ENCODE measurements at regions not wholly inside any gene's neighbourhood (a gene's known extent, or its start where the extent isn't known, plus 50 kb on each side); places are given as distances from the start of the nearest gene placed in this dataset.

DNA sequence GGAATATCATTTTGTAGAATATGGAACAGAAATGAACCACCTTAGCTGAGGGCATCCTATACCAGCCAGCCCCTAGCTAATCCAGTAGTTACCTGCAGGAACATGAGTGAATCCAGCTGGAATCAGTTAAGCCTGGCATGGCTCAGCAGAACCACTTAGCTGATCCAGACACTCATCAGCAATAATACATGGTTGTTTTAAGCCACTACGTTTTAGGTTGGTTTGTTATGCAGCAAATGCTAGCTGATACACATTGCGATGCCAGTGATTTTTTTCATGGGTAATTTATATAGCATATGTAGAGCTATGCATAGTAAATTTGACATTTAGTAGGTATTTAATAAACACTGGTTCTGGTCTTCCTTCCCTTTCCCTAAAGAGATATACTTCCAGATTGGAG is 201.9 kb upstream of the JAG1 start:
- Histone ChIP-seq H3K9me2 (replicated peaks; ENCODE audit: low read depth, low read length) (no peaks in the 10 kb centered on the region), H3K9me3 (ENCODE audit: insufficient read depth, low read depth, low read length) (no peaks in the 10 kb centered on the region), H3K4me3 (ENCODE audit: low read length, poor library complexity, severe bottlenecking) (no peak overlapping the region), H3K79me2 (ENCODE audit: insufficient read depth, low read length) (no peaks in the 10 kb centered on the region), H2AFZ (ENCODE audit: low read length) (no peak overlapping the region), H3K9ac (ENCODE audit: low read depth, low read length, poor library complexity, severe bottlenecking) (no peak overlapping the region), H3F3A (ENCODE audit: low read depth) (no peaks in the 10 kb centered on the region), H3K36me3 (ENCODE audit: insufficient read depth, low read length) (no peaks in the 10 kb centered on the region), H3K27me3 (ENCODE audit: insufficient read depth, low read length, poor library complexity, severe bottlenecking) (no peaks in the 10 kb centered on the region), H3K4me2 (ENCODE audit: low read depth, low read length, poor library complexity, severe bottlenecking) (no peak overlapping the region), H4K20me1 (ENCODE audit: insufficient read depth, low read length, poor library complexity, severe bottlenecking) (no peaks in the 10 kb centered on the region), H3K4me1 (ENCODE audit: insufficient read depth, low read length, poor library complexity, severe bottlenecking) (no peaks in the 10 kb centered on the region)
- TF ChIP-seq, protein P1, sequence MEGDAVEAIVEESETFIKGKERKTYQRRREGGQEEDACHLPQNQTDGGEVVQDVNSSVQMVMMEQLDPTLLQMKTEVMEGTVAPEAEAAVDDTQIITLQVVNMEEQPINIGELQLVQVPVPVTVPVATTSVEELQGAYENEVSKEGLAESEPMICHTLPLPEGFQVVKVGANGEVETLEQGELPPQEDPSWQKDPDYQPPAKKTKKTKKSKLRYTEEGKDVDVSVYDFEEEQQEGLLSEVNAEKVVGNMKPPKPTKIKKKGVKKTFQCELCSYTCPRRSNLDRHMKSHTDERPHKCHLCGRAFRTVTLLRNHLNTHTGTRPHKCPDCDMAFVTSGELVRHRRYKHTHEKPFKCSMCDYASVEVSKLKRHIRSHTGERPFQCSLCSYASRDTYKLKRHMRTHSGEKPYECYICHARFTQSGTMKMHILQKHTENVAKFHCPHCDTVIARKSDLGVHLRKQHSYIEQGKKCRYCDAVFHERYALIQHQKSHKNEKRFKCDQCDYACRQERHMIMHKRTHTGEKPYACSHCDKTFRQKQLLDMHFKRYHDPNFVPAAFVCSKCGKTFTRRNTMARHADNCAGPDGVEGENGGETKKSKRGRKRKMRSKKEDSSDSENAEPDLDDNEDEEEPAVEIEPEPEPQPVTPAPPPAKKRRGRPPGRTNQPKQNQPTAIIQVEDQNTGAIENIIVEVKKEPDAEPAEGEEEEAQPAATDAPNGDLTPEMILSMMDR (conservative IDR thresholded peaks at IDR 0.05; ENCODE audit: low read length): no peak
- no peak for TF ChIP-seq EZH2phosphoT487 (IDR thresholded peaks at IDR 0.05; ENCODE audit: borderline replicate concordance)

DNA sequence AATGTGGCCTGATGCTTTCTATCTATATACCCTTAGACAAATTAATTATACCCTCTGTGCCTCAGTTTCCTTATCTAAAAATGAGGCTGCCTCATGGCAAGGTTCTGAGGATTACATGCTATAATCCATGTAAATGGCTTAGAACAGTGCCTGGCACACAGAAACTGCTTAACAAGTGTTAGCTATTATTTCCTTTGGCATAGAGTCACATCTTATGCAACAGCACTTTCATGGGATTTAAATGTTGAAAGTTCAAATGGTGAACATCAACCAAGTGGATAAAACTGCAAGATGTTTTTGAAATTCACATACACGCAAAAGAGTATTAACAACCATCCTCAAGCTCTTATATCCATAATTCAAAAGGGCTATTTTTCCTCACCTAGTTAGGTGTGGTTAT is 202.8 kb upstream of the JAG1 start:
- TF ChIP-seq, protein P1 (conservative IDR thresholded peaks at IDR 0.05; ENCODE audit: low read length): no peak
- no peak for TF ChIP-seq EZH2phosphoT487 (IDR thresholded peaks at IDR 0.05; ENCODE audit: borderline replicate concordance)
- H3K4me1 ChIP-seq (ENCODE audit: insufficient read depth, low read length, poor library complexity, severe bottlenecking): no peaks in the 10 kb centered on the region
- no peaks in the 10 kb centered on the region for H3K9me2 ChIP-seq (replicated peaks; ENCODE audit: low read depth, low read length)
- H4K20me1 ChIP-seq (ENCODE audit: insufficient read depth, low read length, poor library complexity, severe bottlenecking): no peaks in the 10 kb centered on the region
- H3K79me2 ChIP-seq (ENCODE audit: insufficient read depth, low read length): no peaks in the 10 kb centered on the region
- H3K36me3 ChIP-seq (ENCODE audit: insufficient read depth, low read length): no peaks in the 10 kb centered on the region
- no peak overlapping the region for H2AFZ ChIP-seq (ENCODE audit: low read length)
- H3K4me2 ChIP-seq (ENCODE audit: low read depth, low read length, poor library complexity, severe bottlenecking): no peak overlapping the region
- H3F3A ChIP-seq (ENCODE audit: low read depth): no peaks in the 10 kb centered on the region
- no peaks in the 10 kb centered on the region for H3K27me3 ChIP-seq (ENCODE audit: insufficient read depth, low read length, poor library complexity, severe bottlenecking)
- H3K9ac ChIP-seq (ENCODE audit: low read depth, low read length, poor library complexity, severe bottlenecking): no peak overlapping the region
- no peak overlapping the region for H3K4me3 ChIP-seq (ENCODE audit: low read length, poor library complexity, severe bottlenecking)
- H3K9me3 ChIP-seq (ENCODE audit: insufficient read depth, low read depth, low read length): no peaks in the 10 kb centered on the region

DNA sequence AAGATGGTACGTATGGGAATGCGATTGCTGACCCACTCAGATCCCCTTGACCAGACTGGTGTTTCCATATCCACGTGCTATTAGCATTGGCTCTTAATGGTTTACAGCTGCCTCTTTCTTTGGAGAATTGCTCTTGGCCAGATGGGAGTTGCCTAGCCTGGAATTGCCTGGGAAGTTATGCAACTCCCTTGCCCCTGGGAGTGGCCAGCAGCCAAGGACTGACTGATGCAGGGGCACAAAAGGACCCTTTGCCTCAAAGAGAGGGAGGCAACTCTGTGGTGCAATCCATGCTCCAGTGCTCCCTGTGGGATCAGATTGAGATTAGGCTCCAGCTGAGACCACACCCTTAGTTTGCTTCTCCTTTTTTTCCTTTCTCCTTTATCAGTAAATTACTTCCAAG is 203.5 kb upstream of the JAG1 start:
- no peak overlapping the region for H3K4me2 ChIP-seq (ENCODE audit: low read depth, low read length, poor library complexity, severe bottlenecking)
- H3K4me1 ChIP-seq (ENCODE audit: insufficient read depth, low read length, poor library complexity, severe bottlenecking): no peaks in the 10 kb centered on the region
- no peaks in the 10 kb centered on the region for H3K9me2 ChIP-seq (replicated peaks; ENCODE audit: low read depth, low read length)
- no peak for TF ChIP-seq EZH2phosphoT487 (IDR thresholded peaks at IDR 0.05; ENCODE audit: borderline replicate concordance)
- TF ChIP-seq, protein P1 (conservative IDR thresholded peaks at IDR 0.05; ENCODE audit: low read length): no peak
- no peaks in the 10 kb centered on the region for H3K79me2 ChIP-seq (ENCODE audit: insufficient read depth, low read length)
- no peak overlapping the region for H3K9ac ChIP-seq (ENCODE audit: low read depth, low read length, poor library complexity, severe bottlenecking)
- H3K36me3 ChIP-seq (ENCODE audit: insufficient read depth, low read length): no peaks in the 10 kb centered on the region
- H3K9me3 ChIP-seq (ENCODE audit: insufficient read depth, low read depth, low read length): no peaks in the 10 kb centered on the region; the same call in 1 of the 2 replicates
- no peaks in the 10 kb centered on the region for H4K20me1 ChIP-seq (ENCODE audit: insufficient read depth, low read length, poor library complexity, severe bottlenecking)
- H2AFZ ChIP-seq (ENCODE audit: low read length): no peak overlapping the region
- H3F3A ChIP-seq (ENCODE audit: low read depth): no peaks in the 10 kb centered on the region
- H3K27me3 ChIP-seq (ENCODE audit: insufficient read depth, low read length, poor library complexity, severe bottlenecking): no peaks in the 10 kb centered on the region
- no peak overlapping the region for H3K4me3 ChIP-seq (ENCODE audit: low read length, poor library complexity, severe bottlenecking)
